ENCODE measurements at regions not wholly inside any gene's neighbourhood (a gene's known extent, or its start where the extent isn't known, plus 50 kb on each side); places are given as distances from the start of the nearest gene placed in this dataset.

DNA sequence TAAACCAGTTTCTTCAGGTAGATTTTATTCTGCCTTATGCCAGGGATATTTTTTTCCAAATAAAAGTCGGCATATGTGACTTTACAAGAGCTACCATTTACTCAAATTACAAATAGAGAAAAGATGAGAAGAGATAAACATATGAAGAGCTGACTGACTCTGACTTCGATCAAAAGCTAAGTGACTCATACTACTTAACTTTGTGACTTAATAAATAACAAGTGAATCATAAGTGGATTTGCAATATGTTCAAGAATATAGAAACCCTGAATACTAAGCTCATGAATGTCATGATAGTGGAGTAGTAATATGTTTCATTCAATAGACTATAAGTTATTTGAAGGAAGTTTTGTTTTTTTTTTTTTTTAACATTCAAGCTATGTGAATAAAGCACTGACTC, 130.5 kb upstream of the ANO3 start:
- TF ChIP-seq, protein P1, sequence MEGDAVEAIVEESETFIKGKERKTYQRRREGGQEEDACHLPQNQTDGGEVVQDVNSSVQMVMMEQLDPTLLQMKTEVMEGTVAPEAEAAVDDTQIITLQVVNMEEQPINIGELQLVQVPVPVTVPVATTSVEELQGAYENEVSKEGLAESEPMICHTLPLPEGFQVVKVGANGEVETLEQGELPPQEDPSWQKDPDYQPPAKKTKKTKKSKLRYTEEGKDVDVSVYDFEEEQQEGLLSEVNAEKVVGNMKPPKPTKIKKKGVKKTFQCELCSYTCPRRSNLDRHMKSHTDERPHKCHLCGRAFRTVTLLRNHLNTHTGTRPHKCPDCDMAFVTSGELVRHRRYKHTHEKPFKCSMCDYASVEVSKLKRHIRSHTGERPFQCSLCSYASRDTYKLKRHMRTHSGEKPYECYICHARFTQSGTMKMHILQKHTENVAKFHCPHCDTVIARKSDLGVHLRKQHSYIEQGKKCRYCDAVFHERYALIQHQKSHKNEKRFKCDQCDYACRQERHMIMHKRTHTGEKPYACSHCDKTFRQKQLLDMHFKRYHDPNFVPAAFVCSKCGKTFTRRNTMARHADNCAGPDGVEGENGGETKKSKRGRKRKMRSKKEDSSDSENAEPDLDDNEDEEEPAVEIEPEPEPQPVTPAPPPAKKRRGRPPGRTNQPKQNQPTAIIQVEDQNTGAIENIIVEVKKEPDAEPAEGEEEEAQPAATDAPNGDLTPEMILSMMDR (IDR thresholded peaks at IDR 0.05; ENCODE audit: borderline replicate concordance, extremely low read depth, low read length, poor library complexity, severe bottlenecking): no peak
- no peak for TF ChIP-seq EZH2 (IDR thresholded peaks at IDR 0.05; ENCODE audit: borderline replicate concordance, low read depth, low read length, severe bottlenecking)

Measured in DND-41 (cell line).